ENCODE measurements at regions not wholly inside any gene's neighbourhood (a gene's known extent, or its start where the extent isn't known, plus 50 kb on each side); places are given as distances from the start of the nearest gene placed in this dataset.

DNA sequence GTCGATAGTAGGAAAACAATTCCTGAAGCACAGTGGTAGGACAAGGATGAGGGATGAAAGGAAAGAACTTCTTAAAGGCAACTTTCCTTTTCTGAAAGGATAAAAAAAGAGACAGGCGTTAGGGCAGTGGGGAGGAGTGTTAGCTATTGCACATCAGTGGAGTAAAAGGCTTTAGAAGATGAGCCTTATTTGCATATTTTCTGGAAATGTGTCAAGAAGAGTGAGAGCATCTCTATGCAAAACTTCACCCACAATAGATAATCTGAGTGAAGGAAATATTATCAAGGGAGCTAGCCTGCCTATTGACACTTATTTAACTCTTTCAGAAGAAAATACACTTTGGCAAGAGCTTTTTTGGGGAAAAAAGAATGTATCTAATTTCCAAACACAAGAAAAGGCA, 151.6 kb downstream of the MACIR start:
- Histone ChIP-seq H3K4me1 (ENCODE audit: control insufficient read depth, insufficient read depth, low read length) (no peaks in the 10 kb centered on the region), H3K36me3 (ENCODE audit: control insufficient read depth, insufficient read depth, low read length) (no peaks in the 10 kb centered on the region), H3K27me3 (ENCODE audit: control insufficient read depth, insufficient read depth, low read length) (no peaks in the 10 kb centered on the region), H3K9me3 (ENCODE audit: control insufficient read depth, low read depth, low read length) (no peaks in the 10 kb centered on the region), H3K27ac (ENCODE audit: low read length) (no peak overlapping the region), H3K4me3 (ENCODE audit: low read length) (no peak overlapping the region)
- no peak for DNase-seq
- 100% methylated on average over 2 of the region's 2 CpGs for WGBS (ENCODE audit: insufficient coverage, low lambda C conversion rate)

DNA sequence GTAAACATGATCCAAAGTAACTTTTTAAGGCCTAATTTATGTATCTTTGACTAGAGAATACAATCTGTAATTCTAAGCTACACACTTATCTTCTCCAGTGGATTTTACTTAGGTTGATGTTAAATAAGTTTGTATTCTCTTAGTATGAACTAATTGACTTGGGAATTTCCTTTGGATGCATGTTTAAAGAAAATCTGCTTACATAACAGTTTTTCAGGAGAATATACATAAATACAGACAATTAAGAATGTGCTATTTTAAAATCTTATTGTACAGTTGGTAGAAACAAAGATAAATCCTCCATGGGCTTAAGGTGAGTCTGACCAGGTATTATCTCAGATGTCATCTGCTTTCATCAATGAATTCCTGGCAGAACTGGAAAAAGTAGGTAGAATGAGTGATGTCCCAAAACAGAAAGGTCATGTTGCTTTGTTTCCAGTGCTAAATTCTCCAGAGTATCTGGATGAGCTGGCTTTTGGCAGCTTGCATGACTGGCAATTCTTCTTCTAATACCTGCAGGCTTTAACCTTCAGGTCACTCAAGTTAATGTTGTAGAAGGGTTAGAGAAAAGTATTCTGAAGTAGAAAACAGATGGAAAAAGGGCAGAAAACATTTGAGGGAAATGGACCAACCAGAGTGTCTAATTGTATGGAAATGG, 150.6 kb downstream of the MACIR start:
- no peaks in the 10 kb centered on the region for H3K27me3 ChIP-seq (ENCODE audit: control insufficient read depth, insufficient read depth, low read length)

DNA sequence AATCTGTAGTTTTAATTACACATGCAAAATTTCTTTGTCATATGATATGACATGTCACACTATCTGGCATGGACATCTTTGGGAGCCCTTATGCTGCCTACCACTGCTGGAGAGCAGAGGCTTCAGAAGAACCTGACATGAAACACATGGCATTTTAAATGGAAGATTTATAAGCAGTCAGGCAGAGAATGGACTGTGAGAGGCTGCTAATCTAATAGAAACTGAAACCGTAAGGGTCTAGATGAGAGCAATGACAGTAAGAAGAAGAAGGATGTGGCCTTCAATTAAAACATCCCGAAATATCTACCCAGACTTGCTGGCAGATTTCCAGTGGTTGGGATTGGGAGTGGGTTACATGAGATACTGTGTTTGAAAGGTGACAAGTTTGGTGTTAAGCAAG, 149.8 kb downstream of the MACIR start:
- Histone ChIP-seq H3K4me3 (ENCODE audit: low read length) (no peak overlapping the region), H3K36me3 (ENCODE audit: control insufficient read depth, insufficient read depth, low read length) (no peaks in the 10 kb centered on the region), H3K27me3 (ENCODE audit: control insufficient read depth, insufficient read depth, low read length) (no peaks in the 10 kb centered on the region), H3K4me1 (ENCODE audit: control insufficient read depth, insufficient read depth, low read length) (no peaks in the 10 kb centered on the region), H3K9me3 (ENCODE audit: control insufficient read depth, low read depth, low read length) (no peaks in the 10 kb centered on the region), H3K27ac (ENCODE audit: low read length) (no peak overlapping the region)
- no peak for DNase-seq
- WGBS (ENCODE audit: insufficient coverage, low lambda C conversion rate): 100% methylated on average over 1 of the region's 2 CpGs

More for the DNA sequence above, 150.6 kb downstream of the MACIR start:
- no peaks in the 10 kb centered on the region for H3K36me3 ChIP-seq (ENCODE audit: control insufficient read depth, insufficient read depth, low read length)
- H3K27ac ChIP-seq (ENCODE audit: low read length): no peak overlapping the region
- no peak for DNase-seq
- no peak overlapping the region for H3K4me3 ChIP-seq (ENCODE audit: low read length)
- no peaks in the 10 kb centered on the region for H3K4me1 ChIP-seq (ENCODE audit: control insufficient read depth, insufficient read depth, low read length)
- H3K9me3 ChIP-seq (ENCODE audit: control insufficient read depth, low read depth, low read length): no peaks in the 10 kb centered on the region

DNA sequence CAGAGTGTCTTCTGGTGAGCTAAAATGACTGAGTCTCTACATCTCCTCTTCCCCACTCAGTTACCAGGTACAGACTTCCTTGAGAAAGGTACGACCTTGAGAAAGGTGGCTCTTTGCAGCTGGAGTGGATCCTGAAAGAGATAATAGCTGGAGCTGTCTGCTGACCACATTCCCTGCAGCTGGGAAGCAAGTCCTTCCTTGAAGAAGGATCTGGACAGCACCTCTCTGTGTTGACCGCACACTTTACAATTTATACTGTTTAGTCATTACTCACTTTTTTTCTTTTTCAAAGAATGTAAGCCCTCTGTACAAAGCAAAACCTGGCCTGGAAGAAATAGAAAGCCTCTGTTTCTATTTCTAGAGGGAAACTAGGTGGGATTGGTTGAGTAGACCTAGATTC, 148.8 kb downstream of the MACIR start:
- Histone ChIP-seq H3K27me3 (ENCODE audit: control insufficient read depth, insufficient read depth, low read length) (no peaks in the 10 kb centered on the region), H3K9me3 (ENCODE audit: control insufficient read depth, low read depth, low read length) (no peaks in the 10 kb centered on the region), H3K27ac (ENCODE audit: low read length) (no peak overlapping the region), H3K4me3 (ENCODE audit: low read length) (no peak overlapping the region), H3K4me1 (ENCODE audit: control insufficient read depth, insufficient read depth, low read length) (no peaks in the 10 kb centered on the region), H3K36me3 (ENCODE audit: control insufficient read depth, insufficient read depth, low read length) (no peaks in the 10 kb centered on the region)
- no peak for DNase-seq
- WGBS (ENCODE audit: insufficient coverage, low lambda C conversion rate): 83% methylated on average over 1 of the region's 2 CpGs

DNA sequence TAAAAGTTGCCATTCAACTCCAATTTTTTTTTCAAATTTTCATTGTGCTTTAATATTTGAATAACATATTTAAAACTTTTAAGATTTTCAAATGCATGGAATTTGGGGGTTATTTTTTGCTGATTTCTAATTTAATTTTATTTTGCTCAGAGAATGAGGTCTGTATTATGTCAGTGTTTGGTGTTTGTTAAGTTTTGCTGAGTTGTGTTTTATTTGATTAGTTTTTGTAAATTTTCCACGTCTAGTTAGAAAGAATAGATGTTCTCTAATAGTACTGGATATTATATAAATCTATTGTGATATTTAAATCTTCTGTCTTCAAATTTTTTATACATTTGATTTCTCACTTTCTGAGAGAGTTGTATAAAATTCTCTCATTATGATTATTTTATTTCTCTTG, 145.9 kb downstream of the MACIR start:
- H3K4me3 ChIP-seq (ENCODE audit: low read length): no peak overlapping the region
- WGBS (ENCODE audit: insufficient coverage, low lambda C conversion rate): 100% methylated on average over 1 of the region's 1 CpG

DNA sequence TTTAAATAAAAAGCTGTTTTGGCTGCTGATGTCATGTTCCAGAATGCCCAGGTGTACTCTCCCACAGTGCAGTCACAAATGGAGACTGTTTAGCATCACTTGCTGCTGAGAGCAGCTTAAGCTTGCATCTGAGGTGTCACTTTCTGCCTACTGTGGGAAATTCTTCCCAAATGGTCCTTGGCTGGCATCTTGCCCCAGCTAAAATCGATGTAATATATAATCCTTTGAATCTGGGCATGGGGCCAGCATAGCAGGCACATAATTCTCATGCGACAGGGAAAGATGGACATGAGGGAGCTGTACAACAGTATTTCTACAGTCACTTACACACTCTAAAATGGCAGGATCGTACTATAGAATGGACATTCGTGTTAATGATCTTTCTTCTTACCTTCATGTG, 144.3 kb downstream of the MACIR start:
- Histone ChIP-seq H3K9me3 (ENCODE audit: control insufficient read depth, low read depth, low read length) (no peaks in the 10 kb centered on the region), H3K4me3 (ENCODE audit: low read length) (no peak overlapping the region), H3K27me3 (ENCODE audit: control insufficient read depth, insufficient read depth, low read length) (no peaks in the 10 kb centered on the region), H3K36me3 (ENCODE audit: control insufficient read depth, insufficient read depth, low read length) (no peaks in the 10 kb centered on the region), H3K27ac (ENCODE audit: low read length) (no peak overlapping the region), H3K4me1 (ENCODE audit: control insufficient read depth, insufficient read depth, low read length) (no peaks in the 10 kb centered on the region)
- DNase-seq: no peak
- WGBS (ENCODE audit: insufficient coverage, low lambda C conversion rate): no CpG with 5 or more reads among the region's 4 CpGs

More for the DNA sequence above, 145.9 kb downstream of the MACIR start:
- Histone ChIP-seq H3K27ac (ENCODE audit: low read length) (no peak overlapping the region), H3K9me3 (ENCODE audit: control insufficient read depth, low read depth, low read length) (no peaks in the 10 kb centered on the region), H3K27me3 (ENCODE audit: control insufficient read depth, insufficient read depth, low read length) (no peaks in the 10 kb centered on the region), H3K36me3 (ENCODE audit: control insufficient read depth, insufficient read depth, low read length) (no peaks in the 10 kb centered on the region), H3K4me1 (ENCODE audit: control insufficient read depth, insufficient read depth, low read length) (no peaks in the 10 kb centered on the region)
- no peak for DNase-seq

DNA sequence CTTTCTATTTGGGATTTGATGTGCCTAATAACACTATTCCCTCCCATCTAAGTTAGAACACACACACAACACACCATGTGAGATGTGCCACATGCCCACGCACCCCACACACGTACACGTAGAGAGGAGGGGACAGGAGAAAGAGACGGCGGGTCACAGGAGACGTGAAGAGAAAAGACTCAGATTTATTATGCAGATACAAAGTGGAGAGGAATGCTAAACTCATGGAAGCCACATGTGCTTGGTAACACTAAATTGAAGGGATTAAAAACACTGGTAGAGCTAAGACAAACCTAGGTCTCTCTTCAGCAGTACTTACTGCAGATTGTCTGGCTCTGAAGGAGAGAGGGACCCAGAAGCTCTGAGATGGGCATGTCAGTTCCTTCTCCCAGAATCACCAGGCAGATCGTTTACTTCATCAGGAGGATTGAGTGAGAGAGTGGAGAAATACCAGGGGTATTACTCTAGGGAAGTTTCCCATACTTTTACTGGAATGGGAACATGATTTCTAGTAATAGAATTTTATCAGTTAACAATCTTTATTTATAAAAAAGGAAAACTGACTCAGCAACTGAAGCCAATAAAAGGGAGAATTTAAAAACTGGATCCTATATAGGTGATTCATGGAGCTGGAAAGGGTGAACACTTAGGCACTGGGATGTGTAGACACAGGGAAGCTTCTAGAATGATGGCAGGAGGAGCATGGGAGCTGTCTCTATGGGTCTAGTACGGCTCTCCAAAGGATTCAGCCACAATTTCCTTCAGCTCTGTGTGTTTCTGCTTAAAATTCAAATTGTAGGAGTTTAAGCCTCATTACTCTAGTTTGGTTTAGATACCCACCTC, 139.4 kb downstream of the MACIR start:
- no peak for DNase-seq
- H3K36me3 ChIP-seq (ENCODE audit: control insufficient read depth, insufficient read depth, low read length): no peaks in the 10 kb centered on the region
- no peaks in the 10 kb centered on the region for H3K4me1 ChIP-seq (ENCODE audit: control insufficient read depth, insufficient read depth, low read length)
- H3K4me3 ChIP-seq (ENCODE audit: low read length): no peak overlapping the region
- no peaks in the 10 kb centered on the region for H3K9me3 ChIP-seq (ENCODE audit: control insufficient read depth, low read depth, low read length)
- no peak overlapping the region for H3K27ac ChIP-seq (ENCODE audit: low read length)
- H3K27me3 ChIP-seq (ENCODE audit: control insufficient read depth, insufficient read depth, low read length): no peaks in the 10 kb centered on the region
- no CpG with 5 or more reads among the region's 8 CpGs for WGBS (ENCODE audit: insufficient coverage, low lambda C conversion rate)

DNA sequence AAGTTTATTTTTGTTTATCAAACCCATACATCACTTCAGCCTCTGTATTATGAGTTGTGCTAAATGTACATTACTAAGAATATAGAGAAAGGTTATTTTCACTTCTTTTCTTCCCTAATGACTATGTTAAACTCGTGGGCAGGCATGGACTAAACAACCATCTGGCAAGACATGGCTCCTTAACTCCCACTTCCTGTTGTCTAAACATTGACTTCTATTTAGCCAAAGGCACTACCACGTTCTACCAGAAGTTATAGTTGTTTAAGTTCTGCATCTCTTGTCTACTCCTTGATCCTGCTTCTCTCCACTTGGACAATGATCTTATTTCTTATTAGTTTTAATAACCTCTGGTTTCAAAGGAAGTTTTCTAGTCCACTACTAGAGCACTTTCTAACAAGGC, 136.1 kb downstream of the MACIR start:
- no peak overlapping the region for H3K27ac ChIP-seq (ENCODE audit: low read length)
- H3K4me1 ChIP-seq (ENCODE audit: control insufficient read depth, insufficient read depth, low read length): no peaks in the 10 kb centered on the region
- no peak for DNase-seq
- no peak overlapping the region for H3K4me3 ChIP-seq (ENCODE audit: low read length)
- no peaks in the 10 kb centered on the region for H3K9me3 ChIP-seq (ENCODE audit: control insufficient read depth, low read depth, low read length)
- 40% methylated on average over 1 of the region's 2 CpGs for WGBS (ENCODE audit: insufficient coverage, low lambda C conversion rate)
- no peaks in the 10 kb centered on the region for H3K27me3 ChIP-seq (ENCODE audit: control insufficient read depth, insufficient read depth, low read length)
- no peaks in the 10 kb centered on the region for H3K36me3 ChIP-seq (ENCODE audit: control insufficient read depth, insufficient read depth, low read length)

DNA sequence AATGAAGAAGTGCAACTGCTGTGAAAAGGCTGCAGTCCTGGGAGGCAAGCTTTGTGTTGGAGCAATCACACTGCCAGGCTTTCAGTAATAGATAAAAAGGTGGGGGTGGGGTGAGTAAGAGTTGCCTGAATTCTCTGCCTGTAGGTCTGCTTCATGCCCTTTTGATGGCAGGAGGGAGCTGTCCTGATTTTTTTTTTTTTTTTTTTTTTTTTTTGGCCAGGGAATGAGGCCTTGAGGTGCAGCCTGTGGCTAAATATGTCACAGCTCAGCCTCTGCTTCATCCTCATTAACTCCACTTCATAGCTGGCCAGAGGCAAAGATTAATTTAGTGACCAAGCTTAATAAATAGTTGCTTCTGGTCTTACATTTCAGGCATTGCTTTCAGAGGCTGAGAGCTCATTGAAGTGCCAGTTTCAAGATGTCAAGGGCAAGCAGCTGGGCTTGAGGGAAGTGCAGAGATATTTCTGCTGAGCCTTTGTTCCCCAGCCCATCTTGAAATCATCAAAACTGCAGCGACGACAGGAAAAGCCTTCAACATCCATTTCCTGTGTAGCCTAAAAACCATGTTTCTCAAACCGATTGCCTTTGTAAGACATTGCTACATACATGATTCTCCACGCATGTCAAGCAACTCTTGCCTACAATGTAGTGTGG, 134.7 kb downstream of the MACIR start:
- Histone ChIP-seq H3K27me3 (ENCODE audit: control insufficient read depth, insufficient read depth, low read length) (no peaks in the 10 kb centered on the region), H3K36me3 (ENCODE audit: control insufficient read depth, insufficient read depth, low read length) (no peaks in the 10 kb centered on the region), H3K4me1 (ENCODE audit: control insufficient read depth, insufficient read depth, low read length) (no peaks in the 10 kb centered on the region), H3K9me3 (ENCODE audit: control insufficient read depth, low read depth, low read length) (no peaks in the 10 kb centered on the region), H3K4me3 (ENCODE audit: low read length) (no peak overlapping the region), H3K27ac (ENCODE audit: low read length) (no peak overlapping the region)
- DNase-seq: peak in 1 of 2 donors; percentile 23
- WGBS (ENCODE audit: insufficient coverage, low lambda C conversion rate): no CpG with 5 or more reads among the region's 4 CpGs

DNA sequence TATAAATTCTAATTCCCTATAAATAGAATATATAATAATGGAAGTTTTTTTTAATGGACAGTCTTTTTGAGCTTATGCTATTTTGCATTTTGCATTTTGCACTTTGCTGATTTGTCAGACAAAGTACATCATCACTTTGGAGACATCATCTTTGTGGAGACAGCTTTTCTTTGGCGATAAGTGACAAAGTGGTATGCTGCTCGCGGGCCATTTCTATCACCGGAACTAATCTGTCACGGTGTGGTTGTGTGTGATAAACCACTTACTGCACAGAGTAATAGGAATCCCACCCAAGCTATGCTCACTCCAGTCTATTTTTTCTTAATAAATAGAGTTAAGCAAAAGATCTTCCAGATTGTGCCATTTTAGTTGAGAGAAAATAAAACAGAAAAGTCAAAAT, 133.1 kb downstream of the MACIR start:
- DNase-seq: no peak
- Histone ChIP-seq H3K27me3 (ENCODE audit: control insufficient read depth, insufficient read depth, low read length) (no peaks in the 10 kb centered on the region), H3K4me3 (ENCODE audit: low read length) (no peak overlapping the region), H3K36me3 (ENCODE audit: control insufficient read depth, insufficient read depth, low read length) (no peaks in the 10 kb centered on the region), H3K27ac (ENCODE audit: low read length) (no peak overlapping the region), H3K9me3 (ENCODE audit: control insufficient read depth, low read depth, low read length) (no peaks in the 10 kb centered on the region), H3K4me1 (ENCODE audit: control insufficient read depth, insufficient read depth, low read length) (no peaks in the 10 kb centered on the region)
- no CpG with 5 or more reads among the region's 5 CpGs for WGBS (ENCODE audit: insufficient coverage, low lambda C conversion rate)

Data from large intestine (tissue), 3 donors.